WTC11 (cell line): ENCODE measurements at regions not wholly inside any gene's neighbourhood (a gene's known extent, or its start where the extent isn't known, plus 50 kb on each side); places are given as distances from the start of the nearest gene placed in this dataset.

Experiments
- CTCF ChIP-seq: fragments of 200-600 bp; IDR thresholded peaks from 2 replicates; pipeline ENCODE4 v1.8.0; 2022; ENCODE audit warnings: antibody characterized with exemption
- FOXK1 ChIP-seq: sonication (generic); formaldehyde crosslinking; IDR thresholded peaks from 2 replicates; pipeline ENCODE4 v1.8.0; 2022; ENCODE audit warnings: mild to moderate bottlenecking, moderate library complexity, missing genetic modification reagents
- NFE2L1 ChIP-seq: sonication (generic); formaldehyde crosslinking; IDR thresholded peaks from 2 replicates; pipeline ENCODE4 v1.8.1; 2023; ENCODE audit warnings: missing genetic modification reagents
- NR2C2 ChIP-seq: sonication (generic); formaldehyde crosslinking; IDR thresholded peaks from 2 replicates; pipeline ENCODE4 v1.8.0; 2022; ENCODE audit warnings: mild to moderate bottlenecking, missing genetic modification reagents
- SMAD3 ChIP-seq: sonication (generic); formaldehyde crosslinking; IDR thresholded peaks from 2 replicates; pipeline ENCODE4 v1.8.0; 2022; ENCODE audit warnings: missing genetic modification reagents, mild to moderate bottlenecking, borderline replicate concordance
- USF2 ChIP-seq: sonication (generic); formaldehyde crosslinking; IDR thresholded peaks from 2 replicates; pipeline ENCODE4 v1.8.1; 2023; ENCODE audit warnings: mild to moderate bottlenecking, missing genetic modification reagents, moderate library complexity
- ZBTB21 ChIP-seq: sonication (generic); formaldehyde crosslinking; IDR thresholded peaks from 2 replicates; pipeline ENCODE4 v1.8.1; 2023; ENCODE audit warnings: mild to moderate bottlenecking, missing genetic modification reagents, borderline replicate concordance
- ZBTB43 ChIP-seq: sonication (generic); formaldehyde crosslinking; IDR thresholded peaks from 2 replicates; pipeline ENCODE4 v1.8.1; 2023; ENCODE audit warnings: mild to moderate bottlenecking, missing genetic modification reagents
- TF ChIP-seq, protein P1 (sequence below): fragments of 250-450 bp; sonication (Bioruptor Pico); IDR thresholded peaks from 2 replicates; pipeline ENCODE4 v2.1.2; 2022; ENCODE audit warnings: mild to moderate bottlenecking, moderate library complexity

DNA sequence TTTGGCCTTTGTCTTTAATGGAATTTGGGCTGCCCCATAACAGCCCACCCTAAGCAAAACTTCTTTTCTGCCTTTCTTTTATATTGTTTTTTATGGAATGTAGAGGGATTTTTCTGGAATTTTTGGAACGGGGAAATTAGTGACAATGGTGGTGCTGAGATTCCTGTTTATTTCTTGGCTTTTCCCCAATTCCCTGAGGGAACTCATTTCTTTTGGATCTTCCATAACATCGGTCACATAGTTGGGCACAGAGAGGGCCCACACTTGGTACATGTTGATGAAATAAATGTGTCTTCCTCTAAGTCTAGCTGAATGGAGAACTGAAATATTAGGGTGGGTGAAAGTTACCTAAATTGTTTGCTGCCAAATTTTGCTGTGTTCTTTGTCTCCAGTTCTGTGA, 191.6 kb upstream of the TNP1 start:
- TF ChIP-seq CTCF = no peak
- TF ChIP-seq ZBTB21 (CRISPR knock-in tag) = no peak
- TF ChIP-seq NFE2L1 (CRISPR knock-in tag) = no peak
- TF ChIP-seq NR2C2 (CRISPR knock-in tag) = no peak
- no peak for TF ChIP-seq USF2 (CRISPR knock-in tag)
- TF ChIP-seq, protein P1, sequence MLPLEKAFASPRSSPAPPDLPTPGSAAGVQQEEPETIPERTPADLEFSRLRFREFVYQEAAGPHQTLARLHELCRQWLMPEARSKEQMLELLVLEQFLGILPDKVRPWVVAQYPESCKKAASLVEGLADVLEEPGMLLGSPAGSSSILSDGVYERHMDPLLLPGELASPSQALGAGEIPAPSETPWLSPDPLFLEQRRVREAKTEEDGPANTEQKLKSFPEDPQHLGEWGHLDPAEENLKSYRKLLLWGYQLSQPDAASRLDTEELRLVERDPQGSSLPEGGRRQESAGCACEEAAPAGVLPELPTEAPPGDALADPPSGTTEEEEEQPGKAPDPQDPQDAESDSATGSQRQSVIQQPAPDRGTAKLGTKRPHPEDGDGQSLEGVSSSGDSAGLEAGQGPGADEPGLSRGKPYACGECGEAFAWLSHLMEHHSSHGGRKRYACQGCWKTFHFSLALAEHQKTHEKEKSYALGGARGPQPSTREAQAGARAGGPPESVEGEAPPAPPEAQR = no peak
- no peak for TF ChIP-seq ZBTB43 (CRISPR knock-in tag)
- no peak for TF ChIP-seq FOXK1 (CRISPR knock-in tag)
- TF ChIP-seq SMAD3 (CRISPR knock-in tag) = no peak
